GM12892 (cell line): ENCODE measurements at regions not wholly inside any gene's neighbourhood (a gene's known extent, or its start where the extent isn't known, plus 50 kb on each side); places are given as distances from the start of the nearest gene placed in this dataset.
A peak's percentile ranks its signal among the peaks of the same experiment; 100 is the strongest.

Experiments used
- DNase-seq: peaks from one replicate; pipeline ENCODE4 v3.0.0; 2011; ENCODE audit not compliant: insufficient read length
- FAIRE-seq: peaks from 2 replicates; lab custom pipeline; 2011; peaks lifted over from hg19 to GRCh38; lab: Jason Lieb, UNC
- POLR2A ChIP-seq: IDR thresholded peaks from 2 replicates; pipeline ENCODE4 v1.6.1; 2011; ENCODE audit warnings: low read depth, low read length, control low read depth
- POLR2AphosphoS5 ChIP-seq: IDR thresholded peaks from 2 replicates; pipeline ENCODE4 v1.6.1; 2011; ENCODE audit warnings: low read depth, low read length, control low read depth
- TAF1 ChIP-seq: IDR thresholded peaks from 2 replicates; pipeline ENCODE4 v1.6.1; 2011; ENCODE audit warnings: low read depth, mild to moderate bottlenecking, control low read depth, low read length, borderline replicate concordance

- FAIRE-seq, result no peak
- TF ChIP-seq POLR2A (no peak), POLR2AphosphoS5 (no peak), TAF1 (no peak)
- no peak for DNase-seq
Observed at GRCh38 chr11:21625982-21626381, 566.9 kb upstream of the ANO5 start.

- TF ChIP-seq TAF1 (no peak), POLR2A (no peak), POLR2AphosphoS5 (no peak)
- no peak for FAIRE-seq
- DNase-seq, result no peak
Observed at GRCh38 chr11:21628641-21629040, 564.2 kb upstream of the ANO5 start.

- DNase-seq, result no peak
- no peak for FAIRE-seq
- no peak for TF ChIP-seq TAF1
- no peak for TF ChIP-seq POLR2A
- TF ChIP-seq POLR2AphosphoS5, result no peak
Observed at GRCh38 chr11:21630934-21631478, 561.9 kb upstream of the ANO5 start.

- no peak for FAIRE-seq
- no peak for DNase-seq
- TF ChIP-seq TAF1 (no peak), POLR2A (no peak)
Observed at GRCh38 chr11:21631991-21632390, 560.9 kb upstream of the ANO5 start.

GRCh38 chr11:21634491-21634890, 558.4 kb upstream of the ANO5 start:
- TF ChIP-seq POLR2AphosphoS5 (no peak), TAF1 (no peak), POLR2A (no peak)
- FAIRE-seq (no peak), DNase-seq (no peak)

GRCh38 chr11:21634956-21635355, 557.9 kb upstream of the ANO5 start:
- DNase-seq (no peak), FAIRE-seq (no peak)
- TF ChIP-seq TAF1 (no peak), POLR2A (no peak), POLR2AphosphoS5 (no peak)

GRCh38 chr11:21635394-21636145, 557.3 kb upstream of the ANO5 start:
- DNase-seq (no peak), FAIRE-seq (no peak)
- TF ChIP-seq TAF1 (no peak), POLR2AphosphoS5 (no peak), POLR2A (no peak)

- DNase-seq (no peak), FAIRE-seq (no peak)
- no peak for TF ChIP-seq POLR2AphosphoS5
- TF ChIP-seq POLR2A, result no peak
- no peak for TF ChIP-seq TAF1
Observed at GRCh38 chr11:21636561-21636960, 556.3 kb upstream of the ANO5 start.

- DNase-seq (no peak), FAIRE-seq (peak; percentile 33)
- no peak for TF ChIP-seq POLR2AphosphoS5
- TF ChIP-seq TAF1, result no peak
- no peak for TF ChIP-seq POLR2A
Observed at GRCh38 chr11:21640491-21640890, 552.4 kb upstream of the ANO5 start.

GRCh38 chr11:21641869-21642268, 551.0 kb upstream of the ANO5 start:
- DNase-seq (no peak), FAIRE-seq (no peak)
- TF ChIP-seq TAF1 (no peak), POLR2A (no peak), POLR2AphosphoS5 (no peak)

- FAIRE-seq (no peak), DNase-seq (no peak)
Observed at GRCh38 chr11:21646351-21646750, 546.5 kb upstream of the ANO5 start.

GRCh38 chr11:21650961-21651360, 541.9 kb upstream of the ANO5 start:
- no peak for TF ChIP-seq POLR2AphosphoS5
- no peak for TF ChIP-seq POLR2A
- TF ChIP-seq TAF1, result no peak
- FAIRE-seq, result no peak
- no peak for DNase-seq

More at GRCh38 chr11:21646351-21646750, 546.5 kb upstream of the ANO5 start:
- no peak for TF ChIP-seq POLR2AphosphoS5
- TF ChIP-seq TAF1, result no peak
